NB4 (cell line): ENCODE measurements at regions not wholly inside any gene's neighbourhood (a gene's known extent, or its start where the extent isn't known, plus 50 kb on each side); places are given as distances from the start of the nearest gene placed in this dataset.

Source experiments
- POLR2A ChIP-seq: IDR thresholded peaks from 2 replicates; pipeline ENCODE4 v1.6.1; 2011; ENCODE audit warnings: mild to moderate bottlenecking; ENCODE audit not compliant: insufficient read length; ENCODE audit errors: extremely low read depth
- TF ChIP-seq, protein P1 (sequence below): IDR thresholded peaks from one replicate; pipeline ENCODE4 v1.5.1; 2012; ENCODE audit warnings: low read depth, low read length

DNA sequence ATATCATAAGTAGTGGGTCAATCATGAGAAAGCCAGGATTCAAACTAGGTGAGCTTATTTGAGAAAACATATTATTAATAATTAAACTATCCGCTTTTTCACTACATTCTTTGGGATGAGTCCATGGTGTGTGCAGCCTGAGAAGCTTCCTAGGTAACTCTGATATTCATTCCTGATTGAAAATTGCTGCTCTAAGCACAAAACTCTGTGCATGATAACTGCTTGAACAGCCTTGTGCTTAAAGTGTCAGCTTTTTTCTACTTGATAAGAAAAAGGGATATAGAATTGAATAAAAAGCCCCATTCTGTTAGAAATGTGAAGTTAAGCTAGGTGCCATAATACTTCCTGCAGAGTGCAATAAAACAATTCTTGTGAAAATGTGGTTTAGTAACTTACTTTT, 343.5 kb upstream of the LUZP2 start:
- no peak for TF ChIP-seq POLR2A
- TF ChIP-seq, protein P1, sequence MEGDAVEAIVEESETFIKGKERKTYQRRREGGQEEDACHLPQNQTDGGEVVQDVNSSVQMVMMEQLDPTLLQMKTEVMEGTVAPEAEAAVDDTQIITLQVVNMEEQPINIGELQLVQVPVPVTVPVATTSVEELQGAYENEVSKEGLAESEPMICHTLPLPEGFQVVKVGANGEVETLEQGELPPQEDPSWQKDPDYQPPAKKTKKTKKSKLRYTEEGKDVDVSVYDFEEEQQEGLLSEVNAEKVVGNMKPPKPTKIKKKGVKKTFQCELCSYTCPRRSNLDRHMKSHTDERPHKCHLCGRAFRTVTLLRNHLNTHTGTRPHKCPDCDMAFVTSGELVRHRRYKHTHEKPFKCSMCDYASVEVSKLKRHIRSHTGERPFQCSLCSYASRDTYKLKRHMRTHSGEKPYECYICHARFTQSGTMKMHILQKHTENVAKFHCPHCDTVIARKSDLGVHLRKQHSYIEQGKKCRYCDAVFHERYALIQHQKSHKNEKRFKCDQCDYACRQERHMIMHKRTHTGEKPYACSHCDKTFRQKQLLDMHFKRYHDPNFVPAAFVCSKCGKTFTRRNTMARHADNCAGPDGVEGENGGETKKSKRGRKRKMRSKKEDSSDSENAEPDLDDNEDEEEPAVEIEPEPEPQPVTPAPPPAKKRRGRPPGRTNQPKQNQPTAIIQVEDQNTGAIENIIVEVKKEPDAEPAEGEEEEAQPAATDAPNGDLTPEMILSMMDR: no peak
